Sigmoid colon (tissue), 6 donors: ENCODE measurements at regions not wholly inside any gene's neighbourhood (a gene's known extent, or its start where the extent isn't known, plus 50 kb on each side); places are given as distances from the start of the nearest gene placed in this dataset.

Experiments used
- DNase-seq: peaks from one replicate; pipeline ENCODE4 v3.0.0-alpha.2; 2019
- H3K27ac ChIP-seq, 4 donors: fragments of 200-600 bp; sonication (generic); one replicate each; pipeline ENCODE4 v1.5.1; 2016 to 2019; ENCODE audit warnings: mild to moderate bottlenecking in 1 of 4
- H3K27me3 ChIP-seq, 3 donors: fragments of 200-600 bp; sonication (generic); one replicate each; pipeline ENCODE4 v1.5.1; 2019; ENCODE audit warnings: mild to moderate bottlenecking in 1 of 3
- H3K36me3 ChIP-seq, 4 donors: fragments of 200-600 bp; sonication (generic); one replicate each; pipeline ENCODE4 v1.5.1; 2016 to 2019
- H3K4me1 ChIP-seq, 4 donors: fragments of 200-600 bp; sonication (generic); one replicate each; pipeline ENCODE4 v1.5.1; 2017 to 2019
- H3K4me3 ChIP-seq, 4 donors: fragments of 200-600 bp; sonication (generic); one replicate each; pipeline ENCODE4 v1.5.1; 2017 to 2019; ENCODE audit warnings: mild to moderate bottlenecking in 2 of 4, moderate library complexity in 1 of 4
- H3K9me3 ChIP-seq, 4 donors: fragments of 200-600 bp in 3 of 4; sonication (generic) in 3 of 4; one replicate each; pipeline versions ENCODE4 v1.5.1 to v1.6.1; 2013 to 2019
- EP300 ChIP-seq, 4 donors: sonication (generic); formaldehyde crosslinking; IDR thresholded peaks; one replicate each; pipeline ENCODE4 v1.6.1; 2017; ENCODE audit warnings: antibody characterized with exemption in 4 of 4
- POLR2A ChIP-seq, 2 donors: fragments of 450-650 bp; IDR thresholded peaks; one replicate each; pipeline ENCODE4 v1.6.1; 2016; ENCODE audit warnings: antibody characterized with exemption in 2 of 2, mild to moderate bottlenecking in 2 of 2, moderate library complexity in 2 of 2
- POLR2AphosphoS5 ChIP-seq, 4 donors: sonication (generic); formaldehyde crosslinking; IDR thresholded peaks; one replicate each; pipeline ENCODE4 v1.6.1; 2017; ENCODE audit warnings: antibody characterized with exemption in 4 of 4
- WGBS, 2 donors: extraction: QIAGEN DNeasy Blood & Tissue Kit; methylation state at CpG; one replicate each; pipeline ENCODE4 v1.1.7; 2013; 5-methylcytosine and 5-hydroxymethylcytosine counted together
- intact Hi-C: fragments of 100-400 bp; cut with DNase I; formaldehyde crosslinking; loops from one replicate; pipeline ENCODE4 v1.15.1; 2023
- TF ChIP-seq, protein P1 (sequence below), 4 experiments: fragments of 450-650 bp in 3 of 4; fragments of 200-600 bp in 1 of 4; IDR thresholded peaks; one replicate each; pipeline ENCODE4 v1.5.1; 2016 to 2019; ENCODE audit warnings: antibody characterized with exemption in 4 of 4, mild to moderate bottlenecking in 3 of 4, moderate library complexity in 2 of 4
- donor health status: healthy with polysubstance abuse.
- donor health status: healthy.

DNA sequence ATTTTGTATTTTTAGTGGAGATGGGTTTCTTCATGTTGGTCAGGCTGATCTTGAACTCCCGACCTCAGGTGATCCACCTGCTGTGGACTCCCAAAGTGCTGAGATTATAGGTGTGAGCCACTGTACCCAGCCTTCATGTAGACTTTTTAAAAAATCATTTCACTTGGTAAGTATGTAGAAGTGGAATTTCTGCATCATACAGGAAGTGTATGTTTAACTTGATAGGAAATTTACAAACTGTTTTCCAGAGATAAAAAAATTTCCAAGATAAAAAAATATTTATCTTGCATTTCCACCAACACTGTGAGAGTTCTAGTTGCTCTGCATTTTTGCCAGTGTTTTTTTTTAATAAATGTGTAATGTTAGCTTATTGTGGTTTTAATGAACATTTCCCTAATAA lies 155.8 kb downstream of the ZNF608 start:
- TF ChIP-seq POLR2A (IDR thresholded peaks at IDR 0.05) = no peak
- TF ChIP-seq EP300 (IDR thresholded peaks at IDR 0.05) = no peak
- no peak for TF ChIP-seq POLR2AphosphoS5 (IDR thresholded peaks at IDR 0.05)
- TF ChIP-seq, protein P1, sequence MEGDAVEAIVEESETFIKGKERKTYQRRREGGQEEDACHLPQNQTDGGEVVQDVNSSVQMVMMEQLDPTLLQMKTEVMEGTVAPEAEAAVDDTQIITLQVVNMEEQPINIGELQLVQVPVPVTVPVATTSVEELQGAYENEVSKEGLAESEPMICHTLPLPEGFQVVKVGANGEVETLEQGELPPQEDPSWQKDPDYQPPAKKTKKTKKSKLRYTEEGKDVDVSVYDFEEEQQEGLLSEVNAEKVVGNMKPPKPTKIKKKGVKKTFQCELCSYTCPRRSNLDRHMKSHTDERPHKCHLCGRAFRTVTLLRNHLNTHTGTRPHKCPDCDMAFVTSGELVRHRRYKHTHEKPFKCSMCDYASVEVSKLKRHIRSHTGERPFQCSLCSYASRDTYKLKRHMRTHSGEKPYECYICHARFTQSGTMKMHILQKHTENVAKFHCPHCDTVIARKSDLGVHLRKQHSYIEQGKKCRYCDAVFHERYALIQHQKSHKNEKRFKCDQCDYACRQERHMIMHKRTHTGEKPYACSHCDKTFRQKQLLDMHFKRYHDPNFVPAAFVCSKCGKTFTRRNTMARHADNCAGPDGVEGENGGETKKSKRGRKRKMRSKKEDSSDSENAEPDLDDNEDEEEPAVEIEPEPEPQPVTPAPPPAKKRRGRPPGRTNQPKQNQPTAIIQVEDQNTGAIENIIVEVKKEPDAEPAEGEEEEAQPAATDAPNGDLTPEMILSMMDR (IDR thresholded peaks at IDR 0.05) = no peak
- Histone ChIP-seq H3K4me1 (no peaks in the 10 kb centered on the region), H3K36me3 (no peaks in the 10 kb centered on the region), H3K4me3 (no peak overlapping the region), H3K9me3 (no peaks in the 10 kb centered on the region), H3K27ac (no peak overlapping the region), H3K27me3 (no peaks in the 10 kb centered on the region)
- 92 to 95% methylated on average over 1 of the region's 1 CpG for WGBS, 2 donors
- no peak for DNase-seq
- intact Hi-C loops = no loop called here

DNA sequence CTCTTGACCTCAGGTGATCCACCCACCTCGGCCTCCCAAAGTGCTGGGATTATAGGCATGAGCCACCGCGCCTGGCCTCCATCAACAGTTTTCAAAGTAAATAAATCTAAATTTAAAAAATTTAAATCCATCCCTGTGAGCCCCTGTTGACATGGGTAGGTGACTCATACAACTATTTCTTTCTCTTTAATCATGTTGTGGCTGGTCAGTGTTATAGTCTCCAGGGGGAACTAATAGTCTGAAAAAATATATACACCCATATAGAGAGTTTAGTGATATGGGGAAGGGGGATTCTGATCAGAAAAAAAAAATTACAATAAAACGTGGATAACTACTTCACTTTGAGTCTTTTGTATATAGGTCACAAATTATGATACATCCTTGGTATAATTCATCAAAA lies 159.2 kb downstream of the ZNF608 start:
- Histone ChIP-seq H3K4me3 (no peak overlapping the region), H3K27ac (no peak overlapping the region), H3K4me1 (no peaks in the 10 kb centered on the region), H3K36me3 (no peaks in the 10 kb centered on the region), H3K27me3 (no peaks in the 10 kb centered on the region), H3K9me3 (no peaks in the 10 kb centered on the region)
- TF ChIP-seq POLR2AphosphoS5 (IDR thresholded peaks at IDR 0.05) (no peak), POLR2A (IDR thresholded peaks at IDR 0.05) (no peak), EP300 (IDR thresholded peaks at IDR 0.05) (no peak)
- TF ChIP-seq, protein P1 (IDR thresholded peaks at IDR 0.05) = no peak
- 92% methylated on average over 4 of the region's 4 CpGs for WGBS, 2 donors
- no peak for DNase-seq
- intact Hi-C loops = no loop called here

DNA sequence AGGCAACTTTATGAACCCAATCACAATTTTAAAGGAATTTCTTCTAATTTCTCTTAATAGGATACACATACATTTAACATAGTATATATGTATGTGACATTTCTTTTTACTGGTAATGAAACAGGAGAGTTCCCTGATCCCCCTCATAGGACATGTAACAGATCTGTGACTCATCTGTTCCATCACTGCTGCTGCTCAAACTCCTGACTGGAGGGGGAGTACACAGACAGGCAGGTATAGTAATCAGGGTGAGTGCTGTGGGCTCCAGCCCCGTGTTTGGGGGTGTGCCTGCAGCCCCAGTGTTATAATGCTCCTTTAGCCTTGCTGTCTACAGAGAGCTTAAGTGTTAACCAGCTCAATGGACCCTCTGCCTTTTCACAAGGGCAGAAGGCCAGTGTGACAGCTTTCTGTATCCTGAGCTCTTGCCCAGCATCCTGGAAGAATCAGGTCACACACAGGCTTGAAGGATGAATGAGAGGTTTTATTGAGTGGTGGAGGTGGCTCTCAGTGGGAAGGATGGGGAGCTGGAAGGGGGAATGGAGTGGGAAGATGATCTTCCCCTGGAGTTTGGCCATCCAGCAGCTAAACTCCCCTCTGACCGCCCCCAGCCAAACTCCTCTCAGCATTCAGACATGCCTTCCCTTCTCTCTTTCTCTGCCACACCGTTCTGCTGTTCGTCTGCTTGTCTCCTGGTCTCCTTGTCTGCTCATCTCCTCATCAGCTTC lies 161.3 kb downstream of the ZNF608 start:
- TF ChIP-seq, protein P1 (IDR thresholded peaks at IDR 0.05) = no peak
- TF ChIP-seq POLR2AphosphoS5 (IDR thresholded peaks at IDR 0.05) (no peak), POLR2A (IDR thresholded peaks at IDR 0.05) (no peak), EP300 (IDR thresholded peaks at IDR 0.05) (no peak)
- DNase-seq = no peak
- Histone ChIP-seq H3K4me3 (no peak overlapping the region), H3K36me3 (no peaks in the 10 kb centered on the region), H3K27me3 (no peaks in the 10 kb centered on the region), H3K9me3 (no peaks in the 10 kb centered on the region), H3K4me1 (no peaks in the 10 kb centered on the region), H3K27ac (no peak overlapping the region)
- intact Hi-C loops = no loop called here
- 91 to 95% methylated on average over 4 of the region's 4 CpGs for WGBS, 2 donors

DNA sequence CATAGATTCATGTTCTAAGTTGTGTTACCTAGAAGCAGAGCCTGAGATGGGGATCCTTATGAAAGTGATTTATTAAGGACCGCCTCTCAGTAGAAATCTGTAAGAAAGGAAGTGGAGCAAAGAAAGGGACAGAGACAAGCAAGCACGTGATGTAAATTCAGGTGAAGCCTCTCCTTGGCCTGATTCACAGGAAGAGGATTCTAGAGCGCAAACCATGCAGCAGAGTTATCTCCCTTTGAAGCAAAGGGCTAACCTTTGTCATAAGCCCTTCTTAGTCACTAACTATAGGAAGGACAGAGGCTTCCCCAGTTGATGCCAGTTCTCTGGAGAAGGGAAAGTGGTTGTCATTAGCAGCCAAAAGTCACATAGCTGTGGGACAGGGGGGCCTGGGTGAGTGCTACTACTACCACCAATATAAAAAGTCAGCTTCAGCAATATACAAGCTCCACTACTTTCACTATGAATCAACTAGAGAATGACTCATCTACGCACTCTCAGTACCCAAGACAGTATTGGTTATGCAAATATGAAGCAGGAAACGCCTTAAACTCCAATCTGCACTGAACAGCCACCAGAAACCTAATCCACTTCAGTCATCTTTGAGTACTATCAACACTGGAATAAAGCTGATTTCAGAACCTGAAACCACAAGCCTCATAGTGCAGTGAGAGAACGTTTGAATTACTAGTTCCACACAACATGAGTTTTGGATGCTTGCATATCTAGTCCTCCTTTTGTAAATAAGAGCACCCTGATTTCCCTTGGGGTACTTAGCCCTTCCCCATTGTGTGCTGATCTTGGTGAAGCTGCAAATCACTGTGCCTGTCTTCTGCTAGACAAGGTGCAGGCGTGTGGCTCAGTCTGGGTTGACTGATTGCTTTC lies 162.7 kb downstream of the ZNF608 start:
- Histone ChIP-seq H3K27me3 (no peaks in the 10 kb centered on the region), H3K9me3 (no peaks in the 10 kb centered on the region), H3K4me1 (no peaks in the 10 kb centered on the region), H3K27ac (no peak overlapping the region), H3K4me3 (no peak overlapping the region), H3K36me3 (no peaks in the 10 kb centered on the region)
- intact Hi-C loops = no loop called here
- no peak for DNase-seq
- 58% methylated on average over 7 of the region's 7 CpGs for WGBS, 2 donors
- TF ChIP-seq EP300 (IDR thresholded peaks at IDR 0.05) (no peak), POLR2AphosphoS5 (IDR thresholded peaks at IDR 0.05) (no peak), POLR2A (IDR thresholded peaks at IDR 0.05) (no peak)
- TF ChIP-seq, protein P1 (IDR thresholded peaks at IDR 0.05) = no peak
